WTC11 (cell line): ENCODE measurements at regions not wholly inside any gene's neighbourhood (a gene's known extent, or its start where the extent isn't known, plus 50 kb on each side); places are given as distances from the start of the nearest gene placed in this dataset.
"Not testable (repeated sequence)": the region's sequence is repeated elsewhere in the genome, so short reads cannot be mapped to it uniquely, and the experiment has no call there.

Experiments used
- ATAC-seq: fragments of 200-7000 bp; cut with Tn5 transposase; 2 replicates; pipeline ENCODE4 v1.10.0; 2021; ENCODE audit warnings: mild to moderate bottlenecking, moderate library complexity
- CTCF ChIA-PET: fragments of 300-600 bp; sonication (Branson Sonifier 250); formaldehyde crosslinking; loops from one replicate; lab custom pipeline; 2021; ENCODE audit warnings: antibody characterized with exemption; lab: Charles Lee
- POLR2A ChIA-PET: fragments of 350-600 bp; sonication (Branson Sonifier 250); formaldehyde crosslinking; loops from one replicate; lab custom pipeline; 2021; ENCODE audit warnings: antibody characterized with exemption; lab: Charles Lee
- DNase-seq: peaks from one replicate; pipeline ENCODE4 v3.0.0; 2021; ENCODE audit warnings: low spot score
- H3K27ac Mint-ChIP-seq: 2 replicates; pipeline ENCODE4 v1.8.0; 2021; ENCODE audit warnings: mixed read lengths
- H3K27me3 Mint-ChIP-seq: 2 replicates; pipeline ENCODE4 v1.8.0; 2021; ENCODE audit warnings: low read depth, mild to moderate bottlenecking, moderate library complexity, mixed read lengths
- H3K36me3 Mint-ChIP-seq: 2 replicates; pipeline ENCODE4 v1.8.0; 2021; ENCODE audit warnings: mixed read lengths
- H3K4me1 Mint-ChIP-seq: 2 replicates; pipeline ENCODE4 v1.8.0; 2022; ENCODE audit warnings: mixed read lengths
- H3K4me3 Mint-ChIP-seq: 2 replicates; pipeline ENCODE4 v1.8.0; 2021; ENCODE audit warnings: mild to moderate bottlenecking, moderate library complexity, mixed read lengths
- H3K9me3 Mint-ChIP-seq: 2 replicates; pipeline ENCODE4 v1.8.0; 2021; ENCODE audit warnings: mixed read lengths
- ELF4 ChIP-seq: sonication (generic); formaldehyde crosslinking; IDR thresholded peaks from 2 replicates; pipeline ENCODE4 v1.8.1; 2022; ENCODE audit warnings: low read depth, mild to moderate bottlenecking, moderate library complexity, missing genetic modification reagents
- FOXJ3 ChIP-seq: sonication (generic); formaldehyde crosslinking; IDR thresholded peaks from 2 replicates; pipeline ENCODE4 v1.9.0; 2021; ENCODE audit warnings: missing genetic modification reagents, mild to moderate bottlenecking, borderline replicate concordance
- FOXP1 ChIP-seq: sonication (generic); formaldehyde crosslinking; IDR thresholded peaks from 2 replicates; pipeline ENCODE4 v1.8.0; 2022; ENCODE audit warnings: missing genetic modification reagents, mild to moderate bottlenecking, moderate library complexity, borderline replicate concordance
- HMGA2 ChIP-seq: fragments of 250-450 bp; sonication (Bioruptor Pico); IDR thresholded peaks from 2 replicates; pipeline ENCODE4 v1.4.0; 2021; ENCODE audit warnings: mild to moderate bottlenecking, moderate library complexity
- JUN ChIP-seq: sonication (generic); formaldehyde crosslinking; IDR thresholded peaks from 2 replicates; pipeline ENCODE4 v1.8.0; 2023; ENCODE audit warnings: mild to moderate bottlenecking, missing genetic modification reagents
- KAT7 ChIP-seq: sonication (generic); formaldehyde crosslinking; IDR thresholded peaks from 2 replicates; pipeline ENCODE4 v1.8.1; 2023; ENCODE audit warnings: missing genetic modification reagents, mild to moderate bottlenecking, borderline replicate concordance
- NFYB ChIP-seq: sonication (generic); formaldehyde crosslinking; conservative IDR thresholded peaks from 2 replicates; pipeline ENCODE4 v1.8.0; 2022; ENCODE audit warnings: low read depth, missing genetic modification reagents
- NR3C1 ChIP-seq: sonication (generic); formaldehyde crosslinking; conservative IDR thresholded peaks from 2 replicates; pipeline ENCODE4 v1.8.1; 2023; ENCODE audit warnings: low read depth, mild to moderate bottlenecking, missing genetic modification reagents
- OVOL2 ChIP-seq: fragments of 250-450 bp; sonication (Bioruptor Pico); IDR thresholded peaks from 2 replicates; pipeline ENCODE4 v1.9.0; 2021; ENCODE audit warnings: mild to moderate bottlenecking, borderline replicate concordance
- TCF7 ChIP-seq: sonication (generic); formaldehyde crosslinking; IDR thresholded peaks from 2 replicates; pipeline ENCODE4 v1.8.0; 2022; ENCODE audit warnings: mild to moderate bottlenecking, low read depth, missing genetic modification reagents, moderate library complexity
- TP53 ChIP-seq: sonication (generic); formaldehyde crosslinking; IDR thresholded peaks from 2 replicates; pipeline ENCODE4 v1.8.1; 2023; ENCODE audit warnings: mild to moderate bottlenecking, missing genetic modification reagents
- USF2 ChIP-seq: sonication (generic); formaldehyde crosslinking; IDR thresholded peaks from 2 replicates; pipeline ENCODE4 v1.8.1; 2023; ENCODE audit warnings: mild to moderate bottlenecking, missing genetic modification reagents, moderate library complexity
- ZNF138 ChIP-seq: sonication (generic); formaldehyde crosslinking; conservative IDR thresholded peaks from 2 replicates; pipeline ENCODE4 v1.8.1; 2022; ENCODE audit warnings: mild to moderate bottlenecking, moderate library complexity, missing genetic modification reagents
- ZNF263 ChIP-seq: sonication (generic); formaldehyde crosslinking; IDR thresholded peaks from 2 replicates; pipeline ENCODE4 v1.8.1; 2022; ENCODE audit warnings: low read depth, mild to moderate bottlenecking, moderate library complexity, missing genetic modification reagents
- ZNF317 ChIP-seq: sonication (generic); formaldehyde crosslinking; IDR thresholded peaks from 2 replicates; pipeline ENCODE4 v1.8.1; 2023; ENCODE audit warnings: low read depth, mild to moderate bottlenecking, moderate library complexity, missing genetic modification reagents, borderline replicate concordance
- ZNF512 ChIP-seq: sonication (generic); formaldehyde crosslinking; IDR thresholded peaks from 2 replicates; pipeline ENCODE4 v1.8.1; 2022; ENCODE audit warnings: missing genetic modification reagents, borderline replicate concordance
- TF ChIP-seq, protein P1 (sequence below): sonication (generic); formaldehyde crosslinking; IDR thresholded peaks from 2 replicates; pipeline ENCODE4 v1.8.0; 2022; ENCODE audit warnings: mild to moderate bottlenecking, missing genetic modification reagents
- TF ChIP-seq, protein P2 (sequence below): fragments of 200-600 bp; IDR thresholded peaks from 2 replicates; pipeline ENCODE4 v1.8.0; 2022; ENCODE audit warnings: antibody characterized with exemption
- TF ChIP-seq, protein P3 (sequence below): sonication (generic); formaldehyde crosslinking; IDR thresholded peaks from 2 replicates; pipeline ENCODE4 v1.8.1; 2023; ENCODE audit warnings: mild to moderate bottlenecking, missing genetic modification reagents, moderate library complexity
- TF ChIP-seq, protein P4 (sequence below): sonication (generic); formaldehyde crosslinking; IDR thresholded peaks from 2 replicates; pipeline ENCODE4 v1.8.0; 2023; ENCODE audit warnings: missing genetic modification reagents

- ChIA-PET CTCF (no interaction called here), POLR2A (no interaction called here)
- TF ChIP-seq ZNF512 (CRISPR knock-in tag) (no peak), FOXJ3 (CRISPR knock-in tag) (no peak), ZNF263 (no peak), JUN (CRISPR knock-in tag) (no peak), HMGA2 (no peak), NFYB (CRISPR knock-in tag) (no peak), TP53 (CRISPR knock-in tag) (no peak), NR3C1 (CRISPR knock-in tag) (no peak), ZNF317 (no peak)
- TF ChIP-seq, protein P1, sequence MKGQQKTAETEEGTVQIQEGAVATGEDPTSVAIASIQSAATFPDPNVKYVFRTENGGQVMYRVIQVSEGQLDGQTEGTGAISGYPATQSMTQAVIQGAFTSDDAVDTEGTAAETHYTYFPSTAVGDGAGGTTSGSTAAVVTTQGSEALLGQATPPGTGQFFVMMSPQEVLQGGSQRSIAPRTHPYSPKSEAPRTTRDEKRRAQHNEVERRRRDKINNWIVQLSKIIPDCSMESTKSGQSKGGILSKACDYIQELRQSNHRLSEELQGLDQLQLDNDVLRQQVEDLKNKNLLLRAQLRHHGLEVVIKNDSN = no peak
- no peak for DNase-seq
- Mint-ChIP-seq H3K27ac (no peak overlapping the region), H3K4me3 (no peak overlapping the region), H3K4me1 (peaks cover 13% of the 10 kb centered on the region), H3K36me3 (peaks cover 56% of the 10 kb centered on the region), H3K27me3 (no peaks in the 10 kb centered on the region), H3K9me3 (peaks cover 62% of the 10 kb centered on the region)
- peak; percentile 94 for ATAC-seq
Observed at GRCh38 chr6:141195251-141195832, 937.4 kb upstream of the GJE1 start.

DNA sequence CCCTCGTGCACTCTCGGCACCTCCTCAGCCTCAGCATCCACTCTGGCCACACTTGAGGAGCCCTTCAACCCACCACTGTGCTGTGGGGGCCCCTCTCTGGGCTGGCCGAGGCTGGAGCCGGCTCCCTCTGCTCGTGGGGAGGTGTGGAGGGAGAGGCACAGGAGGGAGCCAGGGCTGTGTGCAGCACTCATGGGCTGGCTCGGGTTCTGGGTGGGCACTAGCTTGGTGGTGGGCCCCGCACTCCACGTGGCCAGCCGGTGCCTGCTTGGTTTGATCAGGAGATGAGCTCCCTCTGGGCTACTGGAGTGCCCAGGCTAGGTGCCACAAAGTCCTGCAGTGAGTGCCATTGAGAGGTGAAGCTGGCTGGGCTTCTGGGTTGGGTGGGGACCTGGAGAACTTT, 949.4 kb upstream of the GJE1 start:
- Mint-ChIP-seq H3K9me3 (peaks cover 54% of the 10 kb centered on the region), H3K27me3 (peaks cover 3% of the 10 kb centered on the region; the same call in 1 of the 2 replicates), H3K36me3 (peaks cover 45% of the 10 kb centered on the region), H3K27ac (no peak overlapping the region), H3K4me3 (no peak overlapping the region), H3K4me1 (no peaks in the 10 kb centered on the region)
- TF ChIP-seq NR3C1 (CRISPR knock-in tag) = no peak
- no peak for TF ChIP-seq ZNF138 (CRISPR knock-in tag)
- no peak for ATAC-seq
- no peak for DNase-seq
- CTCF ChIA-PET = no interaction called here
- POLR2A ChIA-PET = no interaction called here

DNA sequence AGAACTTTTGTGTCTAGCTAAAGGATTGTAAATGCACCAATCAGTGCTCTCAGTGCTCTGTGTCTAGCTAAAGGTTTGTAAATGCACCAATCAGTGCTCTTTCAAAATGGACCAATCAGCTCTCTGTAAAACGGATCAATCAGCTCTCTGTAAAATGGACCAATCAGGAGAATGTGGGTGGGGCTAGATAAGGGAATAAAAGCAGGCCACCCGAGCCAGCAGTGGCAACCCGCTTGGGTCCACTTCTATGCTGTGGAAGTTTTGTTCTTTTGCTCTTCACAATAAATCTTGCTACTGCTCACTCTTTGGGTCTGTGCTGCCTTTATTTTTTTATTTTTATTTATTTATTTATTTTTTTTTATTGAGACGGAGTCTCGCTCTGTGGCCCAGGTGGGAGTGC, 957.3 kb upstream of the GJE1 start:
- POLR2A ChIA-PET, DNase-seq, H3K27ac Mint-ChIP-seq, H3K27me3 Mint-ChIP-seq, H3K4me1 Mint-ChIP-seq, ATAC-seq, CTCF ChIA-PET, H3K4me3 Mint-ChIP-seq: not testable (repeated sequence)
- Mint-ChIP-seq H3K36me3 (peaks cover 18% of the 10 kb centered on the region), H3K9me3 (peaks cover 58% of the 10 kb centered on the region)
- TF ChIP-seq NFYB (CRISPR knock-in tag) = 0 out of 2 replicates have a peak, but pooled peaks have one; percentile 25

- CTCF ChIA-PET = no interaction called here
- no peak for TF ChIP-seq KAT7
- TF ChIP-seq, protein P2, sequence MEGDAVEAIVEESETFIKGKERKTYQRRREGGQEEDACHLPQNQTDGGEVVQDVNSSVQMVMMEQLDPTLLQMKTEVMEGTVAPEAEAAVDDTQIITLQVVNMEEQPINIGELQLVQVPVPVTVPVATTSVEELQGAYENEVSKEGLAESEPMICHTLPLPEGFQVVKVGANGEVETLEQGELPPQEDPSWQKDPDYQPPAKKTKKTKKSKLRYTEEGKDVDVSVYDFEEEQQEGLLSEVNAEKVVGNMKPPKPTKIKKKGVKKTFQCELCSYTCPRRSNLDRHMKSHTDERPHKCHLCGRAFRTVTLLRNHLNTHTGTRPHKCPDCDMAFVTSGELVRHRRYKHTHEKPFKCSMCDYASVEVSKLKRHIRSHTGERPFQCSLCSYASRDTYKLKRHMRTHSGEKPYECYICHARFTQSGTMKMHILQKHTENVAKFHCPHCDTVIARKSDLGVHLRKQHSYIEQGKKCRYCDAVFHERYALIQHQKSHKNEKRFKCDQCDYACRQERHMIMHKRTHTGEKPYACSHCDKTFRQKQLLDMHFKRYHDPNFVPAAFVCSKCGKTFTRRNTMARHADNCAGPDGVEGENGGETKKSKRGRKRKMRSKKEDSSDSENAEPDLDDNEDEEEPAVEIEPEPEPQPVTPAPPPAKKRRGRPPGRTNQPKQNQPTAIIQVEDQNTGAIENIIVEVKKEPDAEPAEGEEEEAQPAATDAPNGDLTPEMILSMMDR = no peak
- TF ChIP-seq, protein P3, sequence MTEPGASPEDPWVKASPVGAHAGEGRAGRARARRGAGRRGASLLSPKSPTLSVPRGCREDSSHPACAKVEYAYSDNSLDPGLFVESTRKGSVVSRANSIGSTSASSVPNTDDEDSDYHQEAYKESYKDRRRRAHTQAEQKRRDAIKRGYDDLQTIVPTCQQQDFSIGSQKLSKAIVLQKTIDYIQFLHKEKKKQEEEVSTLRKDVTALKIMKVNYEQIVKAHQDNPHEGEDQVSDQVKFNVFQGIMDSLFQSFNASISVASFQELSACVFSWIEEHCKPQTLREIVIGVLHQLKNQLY (CRISPR knock-in tag) = no peak
- TF ChIP-seq FOXP1 = no peak
- TF ChIP-seq TCF7 (CRISPR knock-in tag) = no peak
- TF ChIP-seq OVOL2 (CRISPR knock-in tag) = no peak
- no peak for TF ChIP-seq USF2 (CRISPR knock-in tag)
- TF ChIP-seq ELF4 (CRISPR knock-in tag) = no peak
- TF ChIP-seq, protein P4, sequence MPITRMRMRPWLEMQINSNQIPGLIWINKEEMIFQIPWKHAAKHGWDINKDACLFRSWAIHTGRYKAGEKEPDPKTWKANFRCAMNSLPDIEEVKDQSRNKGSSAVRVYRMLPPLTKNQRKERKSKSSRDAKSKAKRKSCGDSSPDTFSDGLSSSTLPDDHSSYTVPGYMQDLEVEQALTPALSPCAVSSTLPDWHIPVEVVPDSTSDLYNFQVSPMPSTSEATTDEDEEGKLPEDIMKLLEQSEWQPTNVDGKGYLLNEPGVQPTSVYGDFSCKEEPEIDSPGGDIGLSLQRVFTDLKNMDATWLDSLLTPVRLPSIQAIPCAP (CRISPR knock-in tag) = no peak
Observed at GRCh38 chr6:141174932-141175331, 957.8 kb upstream of the GJE1 start.

More at GRCh38 chr6:141174932-141175331, 957.8 kb upstream of the GJE1 start:
- no peak for ATAC-seq
- H3K36me3 Mint-ChIP-seq = peaks cover 18% of the 10 kb centered on the region
- no peak for DNase-seq
- no peak overlapping the region for H3K27ac Mint-ChIP-seq
- H3K27me3 Mint-ChIP-seq = no peaks in the 10 kb centered on the region
- H3K4me1 Mint-ChIP-seq = 0 out of 2 replicates have a peak, but pooled peaks cover 4% of the 10 kb centered on the region
- no peak overlapping the region for H3K4me3 Mint-ChIP-seq
- POLR2A ChIA-PET = no interaction called here
- peaks cover 58% of the 10 kb centered on the region for H3K9me3 Mint-ChIP-seq
